ENCODE measurements at regions not wholly inside any gene's neighbourhood (a gene's known extent, or its start where the extent isn't known, plus 50 kb on each side); places are given as distances from the start of the nearest gene placed in this dataset.

- no peaks in the 10 kb centered on the region for H3K4me1 ChIP-seq (ENCODE audit: control insufficient read depth in 1 of 2, low read depth in 2 of 2)
- ATAC-seq (ENCODE audit: insufficient number of reproducible peaks, low FRiP score, low read depth) = no peak
- H3K9me3 ChIP-seq = no peaks in the 10 kb centered on the region
- H3K4me3 ChIP-seq = no peak overlapping the region
- TF ChIP-seq CTCF (IDR thresholded peaks at IDR 0.05) = no peak
- no peaks in the 10 kb centered on the region for H3K27me3 ChIP-seq (replicated peaks; ENCODE audit: insufficient read depth)
- no peaks in the 10 kb centered on the region for H3K36me3 ChIP-seq
- no peak for DNase-seq (ENCODE audit: low spot score)
- no peak overlapping the region for H3K27ac ChIP-seq
Measured at GRCh38 chr18:40867459-40867858, 1087.6 kb upstream of the PIK3C3 start.

- no peak for TF ChIP-seq CTCF (IDR thresholded peaks at IDR 0.05)
- H3K9me3 ChIP-seq = no peaks in the 10 kb centered on the region
- H3K27ac ChIP-seq = no peak overlapping the region
- DNase-seq (ENCODE audit: low spot score) = no peak
- no peaks in the 10 kb centered on the region for H3K36me3 ChIP-seq
- no peak for ATAC-seq (ENCODE audit: insufficient number of reproducible peaks, low FRiP score, low read depth)
- H3K27me3 ChIP-seq (replicated peaks; ENCODE audit: insufficient read depth) = no peaks in the 10 kb centered on the region
- no peak overlapping the region for H3K4me3 ChIP-seq
- no peaks in the 10 kb centered on the region for H3K4me1 ChIP-seq (ENCODE audit: control insufficient read depth in 1 of 2, low read depth in 2 of 2)
Measured at GRCh38 chr18:40866968-40867367, 1088.1 kb upstream of the PIK3C3 start.

GRCh38 chr18:40866013-40866645, 1088.9 kb upstream of the PIK3C3 start:
- Histone ChIP-seq H3K36me3 (no peaks in the 10 kb centered on the region), H3K4me3 (no peak overlapping the region), H3K27me3 (replicated peaks; ENCODE audit: insufficient read depth) (no peaks in the 10 kb centered on the region), H3K4me1 (ENCODE audit: control insufficient read depth in 1 of 2, low read depth in 2 of 2) (no peaks in the 10 kb centered on the region), H3K9me3 (no peaks in the 10 kb centered on the region), H3K27ac (no peak overlapping the region)
- DNase-seq (ENCODE audit: low spot score) (no peak), ATAC-seq (ENCODE audit: insufficient number of reproducible peaks, low FRiP score, low read depth) (no peak)
- no peak for TF ChIP-seq CTCF (IDR thresholded peaks at IDR 0.05)

GRCh38 chr18:40864846-40865245, 1090.2 kb upstream of the PIK3C3 start:
- H3K36me3 ChIP-seq = no peaks in the 10 kb centered on the region
- no peaks in the 10 kb centered on the region for H3K27me3 ChIP-seq (replicated peaks; ENCODE audit: insufficient read depth)
- no peaks in the 10 kb centered on the region for H3K9me3 ChIP-seq
- no peak for TF ChIP-seq CTCF (IDR thresholded peaks at IDR 0.05)
- H3K4me3 ChIP-seq = no peak overlapping the region
- ATAC-seq (ENCODE audit: insufficient number of reproducible peaks, low FRiP score, low read depth) = no peak
- no peak overlapping the region for H3K27ac ChIP-seq
- no peaks in the 10 kb centered on the region for H3K4me1 ChIP-seq (ENCODE audit: control insufficient read depth in 1 of 2, low read depth in 2 of 2)
- DNase-seq (ENCODE audit: low spot score) = no peak

GRCh38 chr18:40863801-40864200, 1091.2 kb upstream of the PIK3C3 start:
- Histone ChIP-seq H3K9me3 (no peaks in the 10 kb centered on the region), H3K27me3 (replicated peaks; ENCODE audit: insufficient read depth) (no peaks in the 10 kb centered on the region), H3K4me3 (no peak overlapping the region), H3K27ac (no peak overlapping the region), H3K36me3 (no peaks in the 10 kb centered on the region), H3K4me1 (ENCODE audit: control insufficient read depth in 1 of 2, low read depth in 2 of 2) (no peaks in the 10 kb centered on the region)
- DNase-seq (ENCODE audit: low spot score) (no peak), ATAC-seq (ENCODE audit: insufficient number of reproducible peaks, low FRiP score, low read depth) (no peak)
- no peak for TF ChIP-seq CTCF (IDR thresholded peaks at IDR 0.05)
